Neutrophil (primary cell): ENCODE measurements at regions not wholly inside any gene's neighbourhood (a gene's known extent, or its start where the extent isn't known, plus 50 kb on each side); places are given as distances from the start of the nearest gene placed in this dataset.

Source experiments
- H3K27ac ChIP-seq: fragments of 200-600 bp; sonication (generic); 2 replicates; pipeline ENCODE4 v1.5.1; 2016; ENCODE audit warnings: mild to moderate bottlenecking, moderate library complexity
- H3K27me3 ChIP-seq: fragments of 200-600 bp; sonication (generic); 2 replicates; pipeline ENCODE4 v1.6.0; 2016; ENCODE audit warnings: mild to moderate bottlenecking
- H3K36me3 ChIP-seq: fragments of 200-600 bp; sonication (generic); 2 replicates; pipeline ENCODE4 v1.5.1; 2017
- H3K4me1 ChIP-seq, 2 experiments: fragments of 200-600 bp in 1 of 2; sonication (generic) in 1 of 2; 1 replicate in 1 of 2; 2 replicates in 1 of 2; pipeline versions ENCODE4 v1.5.1 to v1.6.1; 2013 to 2016; ENCODE audit warnings: low read depth in 1 of 2, low read length in 1 of 2, mild to moderate bottlenecking in 1 of 2, moderate library complexity in 1 of 2; ENCODE audit not compliant: control insufficient read depth in 1 of 2, insufficient read depth in 1 of 2
- H3K4me3 ChIP-seq, 2 experiments: fragments of 200-600 bp in 1 of 2; sonication (generic) in 1 of 2; 1 replicate in 1 of 2; 2 replicates in 1 of 2; pipeline ENCODE4 v1.5.1; 2013 to 2016; ENCODE audit warnings: low read depth in 1 of 2, low read length in 1 of 2, mild to moderate bottlenecking in 1 of 2, moderate library complexity in 1 of 2
- H3K9me3 ChIP-seq: fragments of 200-600 bp; sonication (generic); 2 replicates; pipeline ENCODE4 v1.5.1; 2016
- CTCF ChIP-seq: fragments of 200-600 bp; sonication (generic); IDR thresholded peaks from 2 replicates; pipeline ENCODE4 v1.5.1; 2016; ENCODE audit warnings: antibody characterized with exemption

GRCh38 chr10:71042699-71043098 lies 154.3 kb upstream of the PCBD1 start:
- H3K4me1 ChIP-seq = no peaks in the 10 kb centered on the region
- no peaks in the 10 kb centered on the region for H3K9me3 ChIP-seq
- H3K36me3 ChIP-seq = no peaks in the 10 kb centered on the region
- H3K4me3 ChIP-seq = no peak overlapping the region
- no peak overlapping the region for H3K27ac ChIP-seq
- TF ChIP-seq CTCF = no peak
- H3K27me3 ChIP-seq = no peaks in the 10 kb centered on the region

- no peak for TF ChIP-seq CTCF
- no peaks in the 10 kb centered on the region for H3K4me1 ChIP-seq
- no peak overlapping the region for H3K27ac ChIP-seq
- H3K27me3 ChIP-seq = no peaks in the 10 kb centered on the region
- H3K36me3 ChIP-seq = no peaks in the 10 kb centered on the region
- H3K9me3 ChIP-seq = no peaks in the 10 kb centered on the region
- no peak overlapping the region for H3K4me3 ChIP-seq
These were observed 155.5 kb upstream of the PCBD1 start for GRCh38 chr10:71043858-71044257.

- Histone ChIP-seq H3K9me3 (no peaks in the 10 kb centered on the region), H3K4me1 (no peaks in the 10 kb centered on the region), H3K27me3 (no peaks in the 10 kb centered on the region), H3K36me3 (no peaks in the 10 kb centered on the region), H3K4me3 (no peak overlapping the region), H3K27ac (no peak overlapping the region)
- no peak for TF ChIP-seq CTCF
These were observed 156.4 kb upstream of the PCBD1 start for GRCh38 chr10:71044720-71045119.

GRCh38 chr10:71045204-71045809 lies 156.9 kb upstream of the PCBD1 start:
- no peaks in the 10 kb centered on the region for H3K9me3 ChIP-seq
- no peaks in the 10 kb centered on the region for H3K4me1 ChIP-seq
- H3K36me3 ChIP-seq = no peaks in the 10 kb centered on the region
- no peak for TF ChIP-seq CTCF
- no peak overlapping the region for H3K4me3 ChIP-seq
- H3K27me3 ChIP-seq = no peaks in the 10 kb centered on the region
- H3K27ac ChIP-seq = no peak overlapping the region

DNA sequence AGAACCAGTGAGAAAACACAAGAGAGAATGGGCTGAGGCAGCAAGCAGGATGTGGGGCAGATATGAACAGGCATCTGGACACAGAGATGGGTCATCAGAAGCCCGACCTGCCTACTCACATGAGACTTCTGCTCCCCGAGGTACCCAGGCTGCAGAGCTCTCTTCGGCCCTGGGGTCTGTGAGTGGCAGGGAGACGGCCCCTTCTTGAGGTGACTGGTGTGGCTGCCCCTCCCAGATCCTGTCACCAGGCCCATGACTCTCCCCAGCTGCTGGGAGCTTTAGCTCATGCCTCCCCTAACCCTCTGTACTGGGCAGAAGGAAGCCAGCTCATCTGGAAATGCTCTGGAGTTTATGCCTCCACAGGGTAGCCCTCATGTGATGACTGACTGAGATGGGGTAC lies 157.6 kb upstream of the PCBD1 start:
- Histone ChIP-seq H3K4me3 (no peak overlapping the region), H3K36me3 (no peaks in the 10 kb centered on the region), H3K27ac (no peak overlapping the region), H3K4me1 (no peaks in the 10 kb centered on the region), H3K9me3 (no peaks in the 10 kb centered on the region), H3K27me3 (no peaks in the 10 kb centered on the region)
- no peak for TF ChIP-seq CTCF

GRCh38 chr10:71046747-71047146 lies 158.4 kb upstream of the PCBD1 start:
- no peaks in the 10 kb centered on the region for H3K27me3 ChIP-seq
- TF ChIP-seq CTCF = no peak
- H3K36me3 ChIP-seq = no peaks in the 10 kb centered on the region
- no peaks in the 10 kb centered on the region for H3K4me1 ChIP-seq
- H3K27ac ChIP-seq = no peak overlapping the region
- no peak overlapping the region for H3K4me3 ChIP-seq
- H3K9me3 ChIP-seq = no peaks in the 10 kb centered on the region
